GM19043 (cell line): ENCODE measurements at regions not wholly inside any gene's neighbourhood (a gene's known extent, or its start where the extent isn't known, plus 50 kb on each side); places are given as distances from the start of the nearest gene placed in this dataset.

Source experiments
- ATAC-seq: cut with Tn5 transposase; IDR thresholded peaks from one replicate; pipeline ENCODE4 v1.9.1; 2021; ENCODE audit warnings: low read depth; ENCODE audit not compliant: unreplicated experiment

DNA sequence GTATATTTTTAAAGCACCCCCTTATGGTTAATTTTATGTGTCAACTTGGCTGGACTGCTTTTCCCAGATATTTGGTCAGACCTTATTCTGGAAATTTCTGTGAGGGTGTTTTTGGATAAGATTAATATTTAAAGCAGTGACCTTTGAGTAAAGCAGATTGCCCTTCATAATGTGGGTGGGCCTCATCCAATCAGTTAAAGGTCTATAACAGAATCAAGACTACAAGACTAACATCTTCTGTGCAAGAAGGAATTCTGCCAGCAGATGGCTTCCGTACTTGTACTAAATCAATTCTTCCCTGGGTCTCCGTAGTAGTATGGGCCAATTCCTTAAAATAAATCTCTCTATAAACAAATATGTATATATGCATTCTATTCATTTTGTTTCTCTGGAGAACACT, 257.6 kb downstream of the ETNK1 start:
- no peak for ATAC-seq

GRCh38 chr12:22893878-22894277, 268.9 kb downstream of the ETNK1 start:
- no peak for ATAC-seq

GRCh38 chr12:22899184-22899583, 274.2 kb downstream of the ETNK1 start:
- no peak for ATAC-seq

DNA sequence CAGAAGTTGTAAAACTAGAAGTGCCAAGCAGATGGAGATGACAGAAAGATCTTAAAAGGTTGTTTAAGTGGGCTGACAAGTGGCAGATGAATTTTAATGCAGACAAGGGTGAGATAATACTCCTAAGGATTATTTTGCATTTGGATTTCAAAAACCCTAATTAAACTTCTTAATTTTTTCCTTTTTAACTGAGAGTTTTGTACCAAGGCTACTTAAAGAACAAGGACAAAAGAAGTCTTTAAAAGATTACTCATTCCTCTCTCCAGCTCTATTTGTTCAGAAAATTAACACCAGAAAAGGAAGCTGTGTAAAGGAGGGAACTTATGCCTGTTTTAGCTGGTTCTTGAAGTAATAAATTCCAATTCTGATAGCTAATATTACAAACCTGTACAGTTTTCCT, 275.4 kb downstream of the ETNK1 start:
- ATAC-seq: no peak

DNA sequence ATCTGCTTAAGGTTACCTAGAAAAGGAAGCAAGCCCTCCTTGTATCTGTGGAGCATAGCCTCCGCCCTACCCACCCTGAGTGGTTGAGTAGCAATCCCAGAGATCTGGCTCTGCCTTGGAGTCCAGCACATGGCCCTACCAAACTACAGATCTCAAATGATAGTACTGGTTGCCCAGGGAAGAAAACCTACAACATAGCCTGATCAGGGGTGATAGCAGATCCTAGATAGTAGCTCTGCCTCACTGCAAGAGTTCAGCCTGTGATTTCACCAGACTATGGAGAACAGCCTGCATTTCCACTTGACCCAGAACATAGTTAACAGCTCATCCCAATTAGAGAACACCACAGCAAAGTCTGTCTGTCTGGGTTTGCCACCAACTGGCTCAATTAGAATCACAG, 279.5 kb downstream of the ETNK1 start:
- ATAC-seq: no peak

DNA sequence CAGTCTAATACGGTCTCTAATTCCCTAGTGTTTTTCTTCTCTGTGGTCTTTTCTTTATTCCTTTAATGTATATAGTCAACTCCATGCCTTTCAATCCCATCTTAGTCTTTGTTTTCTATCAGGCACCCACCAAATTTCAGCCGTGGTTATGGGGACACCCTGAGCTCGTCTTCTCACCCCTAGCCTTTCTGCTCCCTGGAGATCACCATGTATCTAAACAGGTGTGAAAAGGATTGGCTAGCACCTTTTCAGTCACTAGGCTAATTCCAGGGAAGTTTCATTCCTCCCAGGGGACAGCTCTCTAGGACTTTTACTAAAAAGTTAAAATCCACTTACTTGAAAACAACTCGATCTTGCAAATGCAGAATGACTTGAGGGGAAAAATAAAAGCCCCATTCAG, 291.3 kb downstream of the ETNK1 start:
- no peak for ATAC-seq

DNA sequence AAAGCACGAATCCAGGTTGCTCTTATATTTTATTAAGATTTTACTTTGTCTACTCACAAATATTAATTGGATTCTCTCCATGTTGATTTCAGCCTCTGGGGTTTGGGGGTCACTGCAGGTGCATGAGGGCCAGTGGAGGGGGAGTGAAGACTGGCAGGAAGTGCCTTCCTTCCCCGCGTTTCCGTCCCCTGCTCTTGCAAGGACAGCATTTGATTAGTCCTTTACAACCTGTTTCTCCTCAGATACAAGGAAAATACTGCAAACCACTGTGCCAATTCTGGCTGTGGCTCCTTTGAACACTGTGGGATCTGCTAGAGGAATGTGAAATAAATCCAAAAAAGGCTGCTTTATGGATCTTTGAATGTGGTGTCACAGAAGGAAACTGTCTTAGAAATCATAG, 291.8 kb downstream of the ETNK1 start:
- no peak for ATAC-seq

DNA sequence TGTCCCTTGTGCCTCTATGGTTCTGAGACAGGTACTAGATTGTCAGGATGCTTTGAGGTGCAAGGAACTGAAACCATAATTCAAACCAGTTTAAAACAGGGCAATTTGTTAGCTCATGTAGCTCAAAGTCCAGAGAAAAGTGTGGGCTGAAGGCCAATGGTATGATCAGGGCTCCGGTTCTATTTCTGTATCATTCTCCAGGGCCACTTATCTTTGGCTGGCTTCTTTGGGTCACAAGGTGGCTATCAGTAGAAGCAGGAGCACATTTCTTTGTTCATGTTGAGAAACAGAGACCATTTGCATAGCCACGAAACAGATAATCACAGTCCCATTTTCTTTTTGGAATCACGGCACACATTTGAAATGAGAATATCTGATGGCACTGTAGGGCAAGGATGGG, 294.9 kb downstream of the ETNK1 start:
- ATAC-seq: no peak

DNA sequence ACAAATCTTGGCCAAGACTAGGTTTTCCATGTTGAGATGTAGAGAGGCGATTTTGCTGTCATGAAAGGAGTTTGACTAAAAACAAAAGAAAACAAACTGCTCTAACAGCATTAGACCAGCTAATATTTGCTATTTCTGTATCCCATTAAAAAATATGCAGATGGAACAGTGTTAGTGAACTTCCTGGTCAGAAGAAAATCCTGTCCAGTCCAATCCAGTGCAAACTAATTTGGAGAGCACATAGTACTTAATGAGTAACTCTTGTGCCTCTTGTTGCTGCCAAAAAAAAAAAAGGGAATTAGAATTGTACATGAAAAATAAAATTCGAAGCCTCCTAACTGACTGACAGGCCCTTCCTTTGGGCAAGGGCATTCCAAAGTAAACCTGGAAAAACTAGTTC, 298.8 kb downstream of the ETNK1 start:
- ATAC-seq: no peak

GRCh38 chr12:22924391-22924790, 299.4 kb downstream of the ETNK1 start:
- ATAC-seq: no peak

GRCh38 chr12:22925623-22926022, 300.7 kb downstream of the ETNK1 start:
- ATAC-seq: no peak

GRCh38 chr12:22932431-22932830, 307.5 kb downstream of the ETNK1 start:
- no peak for ATAC-seq

GRCh38 chr12:22935090-22935489, 310.1 kb downstream of the ETNK1 start:
- no peak for ATAC-seq

DNA sequence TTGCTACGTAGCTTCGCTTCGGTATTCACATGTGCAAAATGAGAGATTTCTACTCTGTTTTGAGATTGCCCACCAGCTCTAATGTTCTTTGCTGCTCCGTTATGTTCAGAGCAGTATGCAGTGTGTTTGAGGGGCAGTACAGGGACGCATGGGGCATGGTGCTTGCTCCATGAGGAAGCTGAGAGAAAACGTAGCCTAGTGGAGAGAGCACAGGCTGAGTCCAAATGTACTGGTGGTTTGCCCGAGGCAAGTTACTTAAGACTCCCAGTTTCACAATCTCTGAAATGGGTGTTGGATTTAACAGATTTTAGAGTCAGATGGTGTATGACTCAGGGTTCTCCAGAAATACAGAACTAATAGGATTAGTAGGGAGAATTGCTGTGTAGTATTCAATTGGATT, 310.5 kb downstream of the ETNK1 start:
- no peak for ATAC-seq

DNA sequence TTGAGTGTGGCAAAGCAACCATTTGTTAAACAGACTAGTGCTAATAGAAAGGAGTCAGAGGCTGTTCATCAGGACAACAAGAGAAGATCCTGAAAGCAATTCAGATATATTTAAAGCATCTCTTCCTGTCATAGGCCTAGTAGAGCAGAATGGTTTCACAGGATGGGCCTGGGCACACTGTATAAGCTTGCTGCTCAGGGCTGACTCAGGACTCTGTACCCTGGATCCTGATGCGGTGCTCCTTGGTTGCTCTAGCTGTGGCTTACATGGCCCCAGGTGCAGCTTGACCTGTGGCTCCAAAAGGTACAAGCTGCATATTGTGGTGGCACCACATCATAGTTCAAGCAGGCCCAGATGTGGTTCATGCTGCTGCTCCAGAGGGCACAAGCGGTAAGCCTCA, 313.4 kb downstream of the ETNK1 start:
- no peak for ATAC-seq

- no peak for ATAC-seq
Measured at GRCh38 chr12:22951206-22951605, 326.2 kb downstream of the ETNK1 start.

GRCh38 chr12:22956690-22957089, 331.7 kb downstream of the ETNK1 start:
- no peak for ATAC-seq

- no peak for ATAC-seq
Measured at GRCh38 chr12:22967171-22967570, 342.2 kb downstream of the ETNK1 start.

- no peak for ATAC-seq
Measured at GRCh38 chr12:22969521-22969920, 344.6 kb downstream of the ETNK1 start.

DNA sequence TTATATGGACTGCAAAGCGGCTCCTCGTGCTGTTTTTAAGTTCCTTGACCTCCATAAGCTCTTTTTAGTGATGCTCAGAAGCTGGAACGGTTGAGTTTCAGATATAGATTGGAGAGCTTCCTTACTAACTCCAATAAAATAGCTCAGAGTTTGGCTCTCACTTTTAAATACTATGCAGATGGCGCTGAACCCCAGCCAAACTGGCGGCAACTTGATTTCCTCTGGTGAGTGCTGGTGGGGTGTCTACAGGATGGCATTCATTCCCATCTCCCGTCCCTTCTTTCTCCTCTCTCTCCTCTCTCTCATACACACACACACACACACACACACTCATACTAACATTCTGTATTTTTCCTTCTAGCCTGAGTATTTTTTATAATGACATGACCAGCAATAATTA, 346.3 kb downstream of the ETNK1 start:
- ATAC-seq: no peak

DNA sequence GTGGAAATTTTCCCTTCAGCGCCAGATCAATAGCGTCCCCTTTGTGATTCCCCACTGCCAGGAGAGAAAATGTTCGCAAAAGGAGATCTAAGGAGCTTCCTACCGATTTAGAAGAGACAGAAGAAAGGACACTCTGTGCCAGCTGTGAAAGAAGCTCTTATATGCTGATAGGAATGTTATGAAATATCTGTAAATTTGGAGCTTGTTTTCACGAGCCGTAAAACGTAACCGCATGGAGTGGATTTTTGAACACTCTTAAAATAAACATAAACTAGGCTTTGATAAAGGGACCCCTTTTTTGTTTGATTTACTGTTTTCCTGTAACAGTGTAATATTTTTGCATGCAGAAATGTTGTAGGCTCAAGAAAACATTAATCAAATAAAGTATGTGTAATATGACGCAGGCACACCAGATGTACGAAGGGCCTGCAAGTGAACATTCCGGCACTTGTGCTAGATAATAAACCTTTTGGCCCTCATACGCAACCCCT, 346.8 kb downstream of the ETNK1 start:
- no peak for ATAC-seq

DNA sequence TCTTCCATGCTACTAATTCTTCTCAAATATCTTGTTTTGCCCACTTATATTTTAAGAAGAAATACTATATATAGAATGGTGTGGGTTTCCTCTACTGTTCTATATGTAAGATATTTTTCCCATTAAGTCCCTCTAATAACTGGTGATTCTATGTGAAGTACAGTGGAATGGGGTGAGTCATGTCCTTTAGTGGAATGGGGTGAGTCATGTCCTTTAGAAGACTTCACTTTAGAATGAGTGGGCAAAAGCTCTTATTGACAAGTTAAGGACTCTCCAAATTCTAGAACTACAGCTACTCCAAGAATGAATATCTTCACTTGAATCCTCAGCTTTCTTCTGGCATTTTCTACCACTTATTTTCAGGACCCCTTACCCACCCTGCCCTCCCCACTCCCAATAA, 349.9 kb downstream of the ETNK1 start:
- ATAC-seq: no peak

DNA sequence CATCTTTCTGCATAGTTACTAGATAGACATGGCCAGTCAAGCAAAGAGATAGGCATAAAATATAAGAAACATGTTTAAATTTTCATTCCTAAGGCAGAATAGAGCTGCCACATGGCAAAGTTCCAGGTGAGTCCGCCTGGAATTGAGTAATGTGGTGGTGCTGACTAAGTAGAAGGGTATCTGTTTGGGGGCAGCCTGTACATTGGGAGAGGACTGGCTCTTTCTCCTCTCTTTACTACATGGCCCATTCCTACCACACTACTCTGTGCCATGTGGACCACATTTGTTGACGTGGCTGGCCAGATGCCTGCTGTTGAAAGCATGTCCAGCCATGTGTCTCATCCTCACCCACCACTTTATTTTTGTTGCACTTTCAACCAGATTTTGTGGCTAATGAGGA, 354.0 kb downstream of the ETNK1 start:
- ATAC-seq: no peak
